ENCODE measurements at regions not wholly inside any gene's neighbourhood (a gene's known extent, or its start where the extent isn't known, plus 50 kb on each side); places are given as distances from the start of the nearest gene placed in this dataset.

DNA sequence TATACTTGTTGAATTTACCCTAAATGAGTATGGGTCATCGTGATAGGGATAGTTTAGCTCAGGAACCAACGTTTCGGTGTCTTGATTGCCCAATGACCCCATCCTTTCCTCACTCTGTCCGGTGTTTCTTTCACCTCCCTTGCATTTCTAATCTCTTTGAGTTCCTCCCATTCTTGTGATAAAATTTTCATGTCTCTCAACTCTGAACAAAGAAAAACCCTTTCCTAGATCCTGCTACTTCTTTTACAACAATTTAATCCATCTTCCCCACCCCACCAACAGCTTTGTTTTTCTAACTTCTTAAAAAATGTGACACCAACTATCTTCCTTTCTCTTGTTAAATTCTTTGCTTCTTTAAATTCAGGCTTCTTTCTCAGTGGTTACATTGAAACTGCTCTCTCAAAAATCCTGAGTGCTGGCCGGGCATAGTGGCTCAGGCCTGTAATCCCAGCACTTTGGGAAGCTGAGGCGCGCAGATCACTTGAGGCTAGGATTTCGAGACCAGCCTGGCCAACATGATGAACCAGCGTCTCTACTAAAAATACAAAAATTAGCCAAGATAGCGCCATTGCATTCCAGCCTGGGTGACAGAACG is 130.3 kb upstream of the MINDY3 start (continued):
- TF ChIP-seq, protein P1, sequence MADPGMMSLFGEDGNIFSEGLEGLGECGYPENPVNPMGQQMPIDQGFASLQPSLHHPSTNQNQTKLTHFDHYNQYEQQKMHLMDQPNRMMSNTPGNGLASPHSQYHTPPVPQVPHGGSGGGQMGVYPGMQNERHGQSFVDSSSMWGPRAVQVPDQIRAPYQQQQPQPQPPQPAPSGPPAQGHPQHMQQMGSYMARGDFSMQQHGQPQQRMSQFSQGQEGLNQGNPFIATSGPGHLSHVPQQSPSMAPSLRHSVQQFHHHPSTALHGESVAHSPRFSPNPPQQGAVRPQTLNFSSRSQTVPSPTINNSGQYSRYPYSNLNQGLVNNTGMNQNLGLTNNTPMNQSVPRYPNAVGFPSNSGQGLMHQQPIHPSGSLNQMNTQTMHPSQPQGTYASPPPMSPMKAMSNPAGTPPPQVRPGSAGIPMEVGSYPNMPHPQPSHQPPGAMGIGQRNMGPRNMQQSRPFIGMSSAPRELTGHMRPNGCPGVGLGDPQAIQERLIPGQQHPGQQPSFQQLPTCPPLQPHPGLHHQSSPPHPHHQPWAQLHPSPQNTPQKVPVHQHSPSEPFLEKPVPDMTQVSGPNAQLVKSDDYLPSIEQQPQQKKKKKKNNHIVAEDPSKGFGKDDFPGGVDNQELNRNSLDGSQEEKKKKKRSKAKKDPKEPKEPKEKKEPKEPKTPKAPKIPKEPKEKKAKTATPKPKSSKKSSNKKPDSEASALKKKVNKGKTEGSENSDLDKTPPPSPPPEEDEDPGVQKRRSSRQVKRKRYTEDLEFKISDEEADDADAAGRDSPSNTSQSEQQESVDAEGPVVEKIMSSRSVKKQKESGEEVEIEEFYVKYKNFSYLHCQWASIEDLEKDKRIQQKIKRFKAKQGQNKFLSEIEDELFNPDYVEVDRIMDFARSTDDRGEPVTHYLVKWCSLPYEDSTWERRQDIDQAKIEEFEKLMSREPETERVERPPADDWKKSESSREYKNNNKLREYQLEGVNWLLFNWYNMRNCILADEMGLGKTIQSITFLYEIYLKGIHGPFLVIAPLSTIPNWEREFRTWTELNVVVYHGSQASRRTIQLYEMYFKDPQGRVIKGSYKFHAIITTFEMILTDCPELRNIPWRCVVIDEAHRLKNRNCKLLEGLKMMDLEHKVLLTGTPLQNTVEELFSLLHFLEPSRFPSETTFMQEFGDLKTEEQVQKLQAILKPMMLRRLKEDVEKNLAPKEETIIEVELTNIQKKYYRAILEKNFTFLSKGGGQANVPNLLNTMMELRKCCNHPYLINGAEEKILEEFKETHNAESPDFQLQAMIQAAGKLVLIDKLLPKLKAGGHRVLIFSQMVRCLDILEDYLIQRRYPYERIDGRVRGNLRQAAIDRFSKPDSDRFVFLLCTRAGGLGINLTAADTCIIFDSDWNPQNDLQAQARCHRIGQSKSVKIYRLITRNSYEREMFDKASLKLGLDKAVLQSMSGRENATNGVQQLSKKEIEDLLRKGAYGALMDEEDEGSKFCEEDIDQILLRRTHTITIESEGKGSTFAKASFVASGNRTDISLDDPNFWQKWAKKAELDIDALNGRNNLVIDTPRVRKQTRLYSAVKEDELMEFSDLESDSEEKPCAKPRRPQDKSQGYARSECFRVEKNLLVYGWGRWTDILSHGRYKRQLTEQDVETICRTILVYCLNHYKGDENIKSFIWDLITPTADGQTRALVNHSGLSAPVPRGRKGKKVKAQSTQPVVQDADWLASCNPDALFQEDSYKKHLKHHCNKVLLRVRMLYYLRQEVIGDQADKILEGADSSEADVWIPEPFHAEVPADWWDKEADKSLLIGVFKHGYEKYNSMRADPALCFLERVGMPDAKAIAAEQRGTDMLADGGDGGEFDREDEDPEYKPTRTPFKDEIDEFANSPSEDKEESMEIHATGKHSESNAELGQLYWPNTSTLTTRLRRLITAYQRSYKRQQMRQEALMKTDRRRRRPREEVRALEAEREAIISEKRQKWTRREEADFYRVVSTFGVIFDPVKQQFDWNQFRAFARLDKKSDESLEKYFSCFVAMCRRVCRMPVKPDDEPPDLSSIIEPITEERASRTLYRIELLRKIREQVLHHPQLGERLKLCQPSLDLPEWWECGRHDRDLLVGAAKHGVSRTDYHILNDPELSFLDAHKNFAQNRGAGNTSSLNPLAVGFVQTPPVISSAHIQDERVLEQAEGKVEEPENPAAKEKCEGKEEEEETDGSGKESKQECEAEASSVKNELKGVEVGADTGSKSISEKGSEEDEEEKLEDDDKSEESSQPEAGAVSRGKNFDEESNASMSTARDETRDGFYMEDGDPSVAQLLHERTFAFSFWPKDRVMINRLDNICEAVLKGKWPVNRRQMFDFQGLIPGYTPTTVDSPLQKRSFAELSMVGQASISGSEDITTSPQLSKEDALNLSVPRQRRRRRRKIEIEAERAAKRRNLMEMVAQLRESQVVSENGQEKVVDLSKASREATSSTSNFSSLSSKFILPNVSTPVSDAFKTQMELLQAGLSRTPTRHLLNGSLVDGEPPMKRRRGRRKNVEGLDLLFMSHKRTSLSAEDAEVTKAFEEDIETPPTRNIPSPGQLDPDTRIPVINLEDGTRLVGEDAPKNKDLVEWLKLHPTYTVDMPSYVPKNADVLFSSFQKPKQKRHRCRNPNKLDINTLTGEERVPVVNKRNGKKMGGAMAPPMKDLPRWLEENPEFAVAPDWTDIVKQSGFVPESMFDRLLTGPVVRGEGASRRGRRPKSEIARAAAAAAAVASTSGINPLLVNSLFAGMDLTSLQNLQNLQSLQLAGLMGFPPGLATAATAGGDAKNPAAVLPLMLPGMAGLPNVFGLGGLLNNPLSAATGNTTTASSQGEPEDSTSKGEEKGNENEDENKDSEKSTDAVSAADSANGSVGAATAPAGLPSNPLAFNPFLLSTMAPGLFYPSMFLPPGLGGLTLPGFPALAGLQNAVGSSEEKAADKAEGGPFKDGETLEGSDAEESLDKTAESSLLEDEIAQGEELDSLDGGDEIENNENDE (IDR thresholded peaks at IDR 0.05; ENCODE audit: insufficient replicate concordance, low read length) = peak; percentile 66
